ENCODE measurements at regions not wholly inside any gene's neighbourhood (a gene's known extent, or its start where the extent isn't known, plus 50 kb on each side); places are given as distances from the start of the nearest gene placed in this dataset.

- TF ChIP-seq, protein P1, sequence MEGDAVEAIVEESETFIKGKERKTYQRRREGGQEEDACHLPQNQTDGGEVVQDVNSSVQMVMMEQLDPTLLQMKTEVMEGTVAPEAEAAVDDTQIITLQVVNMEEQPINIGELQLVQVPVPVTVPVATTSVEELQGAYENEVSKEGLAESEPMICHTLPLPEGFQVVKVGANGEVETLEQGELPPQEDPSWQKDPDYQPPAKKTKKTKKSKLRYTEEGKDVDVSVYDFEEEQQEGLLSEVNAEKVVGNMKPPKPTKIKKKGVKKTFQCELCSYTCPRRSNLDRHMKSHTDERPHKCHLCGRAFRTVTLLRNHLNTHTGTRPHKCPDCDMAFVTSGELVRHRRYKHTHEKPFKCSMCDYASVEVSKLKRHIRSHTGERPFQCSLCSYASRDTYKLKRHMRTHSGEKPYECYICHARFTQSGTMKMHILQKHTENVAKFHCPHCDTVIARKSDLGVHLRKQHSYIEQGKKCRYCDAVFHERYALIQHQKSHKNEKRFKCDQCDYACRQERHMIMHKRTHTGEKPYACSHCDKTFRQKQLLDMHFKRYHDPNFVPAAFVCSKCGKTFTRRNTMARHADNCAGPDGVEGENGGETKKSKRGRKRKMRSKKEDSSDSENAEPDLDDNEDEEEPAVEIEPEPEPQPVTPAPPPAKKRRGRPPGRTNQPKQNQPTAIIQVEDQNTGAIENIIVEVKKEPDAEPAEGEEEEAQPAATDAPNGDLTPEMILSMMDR (IDR thresholded peaks at IDR 0.05; ENCODE audit: insufficient read depth, low read depth, low read length) = no peak
- TF ChIP-seq EZH2 (IDR thresholded peaks at IDR 0.05; ENCODE audit: insufficient read depth, low read length) = no peak
Observed at GRCh38 chr20:10990625-10991382, 317.0 kb upstream of the JAG1 start.
